HG03097 (cell line): ENCODE measurements at regions not wholly inside any gene's neighbourhood (a gene's known extent, or its start where the extent isn't known, plus 50 kb on each side); places are given as distances from the start of the nearest gene placed in this dataset.

Experiments used
- ATAC-seq: cut with Tn5 transposase; IDR thresholded peaks from one replicate; pipeline ENCODE4 v1.9.1; 2021; ENCODE audit not compliant: unreplicated experiment, low FRiP score

DNA sequence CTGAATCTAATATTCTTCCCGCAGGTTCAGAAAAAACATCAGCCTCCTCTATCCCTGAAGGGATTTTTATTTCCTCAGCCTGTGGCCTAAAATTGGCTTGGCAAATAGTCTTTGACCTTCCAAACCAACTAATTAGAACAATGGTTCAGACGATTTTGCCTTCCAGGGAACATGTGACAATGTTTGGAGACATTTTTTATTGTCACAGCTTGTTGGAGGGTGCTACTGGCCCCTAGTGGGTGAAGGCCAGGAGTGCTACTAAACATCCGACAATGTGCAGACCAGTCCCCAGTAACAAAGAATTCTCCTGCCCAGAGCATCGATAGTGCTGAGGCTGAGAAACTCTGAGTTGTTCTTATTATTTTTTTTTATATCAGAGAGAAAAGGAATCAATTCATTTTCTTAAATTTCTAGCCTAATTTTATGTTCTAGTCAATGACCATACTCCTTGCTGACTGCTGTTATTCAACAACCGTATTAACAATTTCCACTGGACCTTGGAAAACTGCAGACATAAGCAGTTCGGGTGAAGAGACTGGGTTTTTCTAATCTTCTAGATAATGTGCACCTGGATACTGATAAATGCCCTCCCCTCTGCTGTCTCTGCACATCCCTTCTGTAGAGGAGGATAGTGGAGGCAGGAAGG, 280.7 kb downstream of the LMX1A start:
- no peak for ATAC-seq

DNA sequence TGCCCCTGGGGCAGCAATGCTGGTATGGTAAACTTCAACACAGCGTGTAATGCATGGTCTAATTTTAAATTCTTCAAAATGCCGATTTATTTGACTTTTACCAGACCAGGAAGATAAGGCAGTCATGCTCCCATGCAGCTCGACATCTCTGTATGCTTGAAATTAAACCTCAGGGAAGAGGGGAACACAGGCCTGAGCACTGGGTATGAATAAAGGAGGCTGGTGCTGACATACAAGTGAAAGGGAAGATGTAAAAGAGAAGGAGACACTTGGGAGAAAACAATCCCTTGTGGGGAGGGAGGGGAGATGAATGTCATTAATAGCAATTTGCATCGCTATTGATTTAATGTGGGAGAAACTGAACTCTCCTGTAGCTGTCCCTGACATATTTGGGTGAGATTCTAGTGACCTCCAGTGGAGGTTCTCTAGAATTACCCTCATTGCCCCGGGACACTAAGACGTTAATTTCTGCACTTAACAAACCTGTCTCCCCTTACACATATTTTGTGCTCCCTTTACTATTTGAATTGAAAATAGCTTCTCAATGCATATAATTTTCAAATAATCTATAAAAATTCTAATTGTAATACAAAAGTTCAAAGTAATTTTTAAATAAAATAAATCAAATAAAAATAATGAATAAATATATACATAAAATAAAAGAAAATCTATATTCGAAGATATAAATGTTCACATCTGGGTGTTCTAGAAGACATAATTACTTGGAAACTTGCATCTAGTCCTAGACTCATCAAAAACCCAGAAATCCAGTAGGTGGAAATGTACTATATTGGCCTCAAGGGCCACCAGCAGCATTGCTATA, 283.1 kb downstream of the LMX1A start:
- no peak for ATAC-seq

DNA sequence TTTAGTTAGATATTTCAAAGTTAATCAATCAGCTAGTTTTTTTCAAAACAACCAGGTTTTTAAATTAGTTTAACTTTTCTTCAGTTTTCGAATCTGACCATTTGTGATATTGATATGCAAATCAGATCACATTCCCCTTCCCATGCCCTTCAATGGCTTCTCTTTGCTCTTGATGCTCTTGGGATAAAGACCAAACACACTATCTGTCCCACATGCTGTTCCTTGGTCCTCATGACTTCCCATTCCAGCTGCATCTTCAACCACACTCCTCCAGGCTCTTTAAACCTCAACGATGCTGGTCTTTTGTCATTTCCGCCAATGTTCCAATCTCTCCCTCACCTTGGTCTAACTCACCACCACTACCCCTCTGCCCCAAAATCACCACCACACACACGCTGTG, 285.8 kb downstream of the LMX1A start:
- ATAC-seq, result no peak

DNA sequence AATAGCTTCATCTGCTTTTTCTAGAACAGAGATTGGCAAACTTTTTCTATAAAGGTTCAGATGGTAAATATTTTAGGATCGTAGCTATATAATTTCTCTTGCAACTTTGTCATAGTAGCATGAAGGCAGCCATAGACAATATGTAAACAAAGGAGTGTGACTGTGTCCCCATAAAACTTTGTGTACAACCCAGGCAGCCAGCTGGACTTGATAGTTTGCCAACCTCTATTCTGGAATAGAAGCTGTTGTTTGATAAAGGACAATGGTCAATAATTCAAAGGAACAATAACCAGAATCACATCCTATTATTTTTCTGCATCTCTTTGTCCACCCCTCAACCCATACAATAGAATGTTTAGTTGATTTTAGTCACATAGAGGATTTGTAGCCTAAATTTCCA, 286.7 kb downstream of the LMX1A start:
- ATAC-seq, result no peak

DNA sequence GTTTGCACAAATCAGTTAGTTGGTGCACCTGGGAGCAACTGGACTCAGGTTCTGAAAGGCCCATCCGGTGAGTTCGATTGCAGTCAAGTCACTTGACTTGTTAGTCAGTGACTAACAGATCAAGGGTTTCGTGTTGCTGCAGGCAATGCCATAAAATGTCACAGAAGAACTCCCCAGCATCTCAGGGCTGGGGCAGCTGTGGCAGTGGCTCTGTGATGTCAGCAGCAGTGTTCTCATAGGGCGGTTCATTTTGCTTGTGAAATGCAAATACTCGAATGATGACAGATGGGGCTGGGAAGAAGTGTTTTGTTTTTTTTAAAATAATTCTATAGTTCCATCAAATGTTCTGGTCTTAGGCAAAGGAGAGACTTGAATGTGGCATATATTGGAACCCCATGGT, 287.8 kb downstream of the LMX1A start:
- ATAC-seq, result no peak

DNA sequence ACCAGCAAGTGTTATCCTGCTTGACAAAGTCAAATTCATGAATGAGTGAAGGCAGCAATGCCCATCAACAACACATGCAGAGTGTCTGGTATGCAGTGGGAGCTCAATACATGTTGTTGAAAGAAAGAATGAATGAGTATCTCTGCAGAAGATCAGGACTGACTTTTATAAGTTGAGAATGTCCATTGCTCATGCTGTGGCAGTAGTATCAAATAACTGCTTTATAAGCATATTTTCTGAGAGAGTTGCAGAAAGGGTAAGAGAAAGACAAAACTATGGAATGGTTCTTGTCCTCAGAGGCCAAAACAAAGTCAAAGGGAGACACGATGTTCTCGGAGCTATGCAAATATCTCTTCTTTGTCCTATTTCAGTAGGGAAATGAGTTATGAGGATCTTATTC, 288.7 kb downstream of the LMX1A start:
- no peak for ATAC-seq

DNA sequence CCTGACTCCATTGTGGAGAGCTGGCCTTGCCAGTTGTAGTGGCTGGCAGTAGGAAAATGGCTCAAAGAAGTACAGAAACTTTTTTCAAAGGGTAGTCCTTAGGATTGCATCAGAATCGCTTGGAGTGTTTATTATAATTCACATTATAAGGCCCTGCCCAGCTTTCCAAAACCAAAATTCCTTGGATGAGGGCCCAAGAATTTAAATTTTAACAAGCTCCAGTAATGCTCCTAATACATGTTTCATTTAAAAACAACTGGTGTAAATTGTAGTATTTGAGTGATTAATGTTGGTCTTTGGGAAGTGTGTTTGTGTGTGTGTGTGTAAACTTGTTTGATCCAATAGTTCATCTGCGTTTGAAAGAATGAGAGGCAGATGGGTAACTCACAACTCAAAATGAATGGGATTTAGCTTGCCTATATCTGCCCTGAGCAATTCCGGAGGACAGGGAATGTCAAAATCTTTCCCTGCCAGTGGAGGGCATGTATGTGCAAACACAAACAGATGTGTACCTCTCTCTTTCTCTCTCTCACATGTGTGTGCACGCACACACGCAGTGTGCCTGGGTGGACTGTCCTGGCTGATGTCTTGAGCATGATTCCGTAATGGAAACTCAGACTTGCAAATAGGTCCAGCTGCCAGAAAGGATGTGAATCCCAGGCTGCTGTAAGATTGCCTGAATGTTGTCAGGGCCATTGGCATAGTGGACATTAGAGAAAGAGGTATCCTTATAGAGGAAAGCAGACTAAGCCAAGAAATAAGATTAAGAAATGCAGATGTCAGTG, 293.1 kb downstream of the LMX1A start:
- ATAC-seq, result no peak

DNA sequence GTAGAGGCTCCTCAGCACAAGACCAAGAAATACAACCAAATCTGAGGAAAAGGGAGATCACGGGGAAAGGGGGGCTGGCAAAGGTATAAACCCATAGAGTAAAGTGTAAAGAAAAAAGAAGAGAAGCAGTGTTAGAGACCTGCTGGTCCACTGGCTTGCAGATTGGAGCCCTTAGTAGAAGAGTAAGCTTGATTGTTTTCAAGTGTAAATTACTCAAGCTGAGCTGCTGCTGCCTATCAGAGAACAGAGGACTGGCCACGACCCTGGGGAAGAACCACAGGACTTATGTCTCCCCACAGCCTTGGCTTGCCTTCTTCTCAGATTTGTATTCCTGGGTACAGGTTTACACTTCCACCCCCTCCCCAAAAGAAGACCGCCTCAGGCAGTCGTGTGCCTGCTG, 294.2 kb downstream of the LMX1A start:
- no peak for ATAC-seq

DNA sequence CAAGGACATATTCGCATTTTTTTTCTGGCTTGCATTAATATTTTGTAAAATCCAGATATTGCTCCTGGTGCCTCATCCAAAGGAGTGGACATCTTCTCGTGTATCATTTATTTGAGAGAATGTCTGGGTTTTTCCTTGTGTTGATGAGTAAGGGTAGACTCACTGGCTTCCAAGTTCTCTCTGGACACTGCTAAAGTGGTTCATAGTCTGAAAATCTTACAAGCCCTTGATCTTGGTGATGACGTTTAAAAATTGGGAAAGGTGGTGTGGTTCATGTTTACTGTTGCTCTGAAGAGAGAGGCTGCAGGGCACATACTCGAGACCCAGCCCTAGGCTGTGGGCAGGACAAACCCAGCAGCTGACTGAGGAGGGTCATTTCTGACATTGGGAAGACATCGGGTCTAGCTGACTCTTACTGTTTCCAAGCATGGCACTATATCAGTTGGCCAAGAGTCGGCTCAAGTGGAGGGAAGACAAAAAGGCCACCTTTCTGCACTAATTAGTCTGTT, 296.2 kb downstream of the LMX1A start:
- no peak for ATAC-seq

DNA sequence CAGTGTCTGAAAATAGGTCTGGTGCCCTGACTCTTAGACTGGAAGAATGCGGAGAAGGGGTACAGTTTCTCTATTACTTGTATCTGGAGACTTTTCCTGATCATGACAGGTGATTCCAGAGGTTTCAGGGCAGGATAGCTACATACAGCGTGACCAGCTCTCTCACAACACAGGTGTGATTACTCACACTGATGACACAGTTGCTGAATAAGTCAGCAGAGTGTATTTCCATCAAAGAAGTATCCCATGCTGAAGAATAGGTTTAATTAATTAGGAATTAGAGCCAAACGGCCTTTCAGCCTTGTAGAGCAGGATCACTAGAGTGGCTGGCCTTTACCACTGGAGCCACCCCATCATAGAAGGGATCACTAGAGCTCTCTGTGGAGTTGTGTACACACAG, 298.6 kb downstream of the LMX1A start:
- no peak for ATAC-seq

DNA sequence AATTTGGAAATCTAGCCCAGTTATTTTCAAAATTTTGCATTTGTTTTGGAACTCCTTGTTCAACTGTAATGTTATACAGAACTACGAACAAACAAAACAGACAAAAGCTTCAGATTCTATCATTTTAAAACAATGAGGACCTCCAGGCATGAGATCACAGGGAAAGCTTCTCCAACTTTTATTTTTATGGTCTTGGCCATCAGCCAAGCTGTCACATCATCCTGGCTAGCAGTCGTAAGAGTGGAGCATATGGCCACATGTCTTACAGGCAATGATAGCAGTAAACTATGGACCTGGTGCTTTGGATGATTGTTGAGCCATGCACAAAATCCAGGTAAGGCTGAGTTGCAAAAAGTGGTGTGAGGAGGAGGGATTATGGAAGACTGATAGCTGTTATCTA, 299.6 kb downstream of the LMX1A start:
- ATAC-seq, result no peak

DNA sequence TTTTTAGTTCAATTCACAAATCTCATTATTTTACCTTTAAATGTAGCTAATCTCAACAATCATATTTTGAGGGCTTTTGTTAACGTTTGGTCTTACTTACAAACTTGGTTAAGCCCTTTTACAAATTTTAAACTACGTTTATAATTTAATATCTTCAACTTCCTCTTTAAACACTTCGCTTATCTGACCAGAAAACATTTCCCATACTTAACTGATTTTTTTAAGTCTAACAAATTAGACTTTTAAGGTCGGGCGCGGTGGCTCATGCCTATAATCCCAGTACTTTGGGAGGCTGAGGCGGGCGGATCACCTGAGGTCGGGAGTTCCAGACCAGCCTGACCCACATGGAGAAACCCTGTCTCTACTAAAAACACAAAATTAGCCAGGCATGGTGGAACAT, 300.9 kb downstream of the LMX1A start:
- ATAC-seq, result no peak

DNA sequence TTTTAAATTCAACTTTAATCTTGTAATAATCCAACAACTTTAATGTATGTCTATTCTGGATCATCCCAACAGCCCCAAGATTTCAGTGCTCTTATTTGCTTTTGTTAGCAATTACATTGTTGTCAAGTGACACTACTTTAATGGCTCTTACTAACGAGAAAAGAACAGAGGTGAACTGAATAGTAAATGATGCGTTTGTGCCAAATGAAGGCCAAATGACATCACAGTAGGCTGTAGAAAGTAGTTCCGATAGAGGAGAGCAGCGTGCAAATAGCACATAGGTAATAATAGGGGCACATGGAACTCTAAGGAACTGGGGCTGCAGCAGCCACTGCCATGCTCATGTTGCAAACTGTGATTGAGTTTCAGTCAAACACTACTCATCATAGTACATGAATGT, 301.9 kb downstream of the LMX1A start:
- no peak for ATAC-seq

DNA sequence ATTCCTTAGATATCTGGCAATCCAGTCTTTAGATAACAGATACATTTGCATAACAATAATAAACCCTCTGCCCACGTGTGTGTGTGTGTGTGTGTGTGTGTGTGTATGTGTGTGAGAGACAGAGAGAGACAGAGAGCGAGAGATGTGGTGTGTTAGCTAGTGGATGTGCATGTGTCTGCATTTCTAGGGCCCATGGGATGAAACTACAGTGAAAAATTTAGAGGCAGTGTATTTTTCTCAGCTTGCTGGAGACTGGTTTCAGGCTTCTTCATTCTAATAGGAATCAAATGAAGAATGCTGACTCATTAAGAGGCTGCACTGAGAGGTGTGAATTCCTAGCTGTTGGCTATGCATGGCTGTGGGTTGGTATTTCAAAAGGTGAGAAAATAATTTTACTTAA, 303.2 kb downstream of the LMX1A start:
- no peak for ATAC-seq

DNA sequence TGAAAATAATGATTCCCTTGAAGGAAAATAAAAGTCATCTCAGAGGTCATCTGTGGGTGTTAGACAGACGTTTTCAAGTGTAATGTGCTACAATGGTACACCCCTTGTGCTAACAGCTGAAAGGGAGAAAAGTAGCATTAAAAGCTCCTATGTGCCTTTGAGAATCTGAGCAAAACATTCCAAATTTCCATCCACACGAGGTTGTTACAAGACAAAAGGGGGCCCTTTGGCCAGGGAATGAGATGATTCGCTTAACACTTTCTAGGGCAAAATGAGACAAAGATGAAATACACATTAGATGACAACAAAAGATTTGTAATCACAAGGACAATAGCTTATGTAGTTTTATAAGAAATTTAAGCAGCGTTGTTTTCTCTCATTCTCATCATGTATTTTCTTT, 303.6 kb downstream of the LMX1A start:
- no peak for ATAC-seq

DNA sequence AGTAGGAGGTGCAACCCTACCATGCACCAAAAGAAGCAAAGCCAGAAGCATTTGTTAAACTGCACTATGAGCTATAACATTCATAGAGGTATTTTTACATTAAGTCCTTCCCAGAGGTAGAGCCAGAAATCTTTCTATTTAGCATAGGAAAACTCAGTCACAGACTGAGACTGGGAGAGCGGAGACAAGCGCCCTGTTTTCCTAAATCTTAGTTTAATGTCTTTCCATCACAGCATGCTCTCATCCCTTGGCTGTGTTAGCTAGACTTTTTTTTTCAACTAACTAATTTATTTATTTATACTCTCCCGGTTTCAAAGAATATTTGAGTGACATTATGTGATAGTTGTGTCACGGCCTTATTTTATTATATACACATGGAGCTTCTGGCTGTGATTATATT, 304.1 kb downstream of the LMX1A start:
- ATAC-seq, result no peak

DNA sequence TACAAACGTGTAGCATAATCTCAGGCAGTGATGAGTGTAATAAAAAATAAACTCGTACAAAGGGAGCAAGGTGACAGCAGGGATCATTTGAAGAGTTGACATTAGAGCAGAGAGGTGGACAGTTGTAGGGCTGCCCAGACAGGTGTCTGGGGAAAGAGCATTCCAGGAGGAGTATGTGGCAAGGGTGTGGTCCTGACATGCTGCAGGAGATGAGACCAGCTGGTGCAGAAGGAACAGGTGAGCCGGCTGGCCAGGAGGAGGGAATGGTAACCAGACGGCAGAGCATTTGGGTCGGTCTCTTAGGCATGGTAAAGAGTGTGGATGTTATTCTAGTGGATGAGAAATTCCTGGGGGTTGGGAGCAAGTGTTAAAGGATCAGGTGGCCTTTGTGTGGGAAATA, 306.3 kb downstream of the LMX1A start:
- no peak for ATAC-seq

DNA sequence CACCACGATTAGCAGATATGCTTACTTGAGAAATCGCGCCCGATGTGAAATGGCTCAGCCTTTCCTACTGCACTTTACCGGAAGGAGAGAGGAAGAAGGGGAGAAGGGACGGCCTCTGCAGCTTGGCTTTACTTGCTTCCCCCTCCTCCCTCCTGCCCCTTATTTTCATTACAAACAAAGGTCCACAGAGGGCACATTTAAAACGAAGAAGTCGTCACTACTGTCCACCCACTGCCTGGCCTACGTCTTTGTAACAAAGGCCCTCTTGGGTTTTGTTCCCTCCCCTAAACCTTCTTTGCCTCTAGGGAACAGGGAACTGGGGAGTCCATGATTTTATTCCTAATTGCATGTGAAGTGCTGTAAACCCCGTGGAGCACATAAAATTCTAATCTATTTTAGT, 308.5 kb downstream of the LMX1A start:
- no peak for ATAC-seq

DNA sequence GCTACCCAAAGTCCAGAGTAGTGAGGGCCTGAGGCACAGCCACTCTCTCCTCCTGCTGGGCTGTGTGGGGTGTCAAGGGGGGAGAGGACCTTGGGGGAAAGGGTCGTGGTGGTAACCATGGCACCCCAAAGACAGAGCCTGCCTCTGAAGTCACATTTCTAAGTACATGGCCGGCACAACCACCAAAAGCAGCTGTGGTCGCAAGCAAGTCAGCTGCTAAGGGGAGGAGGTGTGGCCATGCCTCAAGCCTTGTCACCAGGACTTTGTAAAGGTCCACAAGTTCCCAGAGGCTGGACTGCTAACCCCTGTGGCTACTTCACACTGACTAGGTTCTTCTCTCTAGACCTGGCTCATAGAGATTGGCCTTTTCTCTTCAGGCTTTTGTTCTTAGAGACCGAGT, 310.6 kb downstream of the LMX1A start:
- ATAC-seq, result no peak

DNA sequence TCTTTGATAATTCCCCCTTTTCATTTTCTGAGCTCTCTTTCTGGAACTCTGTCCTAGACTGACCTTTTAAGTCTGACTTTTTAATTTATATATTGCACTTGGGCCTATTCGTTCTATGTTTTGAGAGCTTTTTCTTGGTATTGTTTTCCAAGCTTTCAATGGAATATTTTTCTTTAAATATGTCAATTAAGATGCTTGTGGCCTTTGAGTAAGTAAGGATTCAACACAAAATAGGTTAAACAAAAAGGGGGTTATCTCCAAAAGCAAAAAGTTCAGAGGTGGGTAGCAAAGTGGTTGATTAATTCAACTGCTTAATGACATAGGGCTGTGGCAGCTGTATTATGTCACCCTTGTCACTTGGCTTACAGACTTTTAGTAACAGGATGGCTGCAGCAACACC, 315.9 kb downstream of the LMX1A start:
- no peak for ATAC-seq

DNA sequence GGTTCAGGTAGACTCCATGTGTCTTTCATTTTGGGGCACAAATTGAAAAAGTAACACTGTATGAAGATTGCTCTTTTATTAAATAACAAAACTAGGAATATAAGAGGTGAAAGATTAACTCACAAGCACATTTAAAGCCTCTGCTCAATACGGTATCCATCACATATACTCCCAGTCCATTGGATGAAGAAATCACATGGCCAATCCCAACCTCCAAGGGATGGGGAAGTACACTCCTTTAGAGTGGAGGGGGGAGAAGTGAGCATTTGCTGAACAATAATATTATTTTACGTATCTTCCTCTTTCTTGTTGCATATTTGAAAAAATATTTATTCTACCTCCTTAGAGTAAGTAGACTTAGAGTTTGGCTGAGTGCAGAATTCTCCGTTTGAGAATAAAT, 316.5 kb downstream of the LMX1A start:
- no peak for ATAC-seq
